ENCODE measurements at regions not wholly inside any gene's neighbourhood (a gene's known extent, or its start where the extent isn't known, plus 50 kb on each side); places are given as distances from the start of the nearest gene placed in this dataset.

DNA sequence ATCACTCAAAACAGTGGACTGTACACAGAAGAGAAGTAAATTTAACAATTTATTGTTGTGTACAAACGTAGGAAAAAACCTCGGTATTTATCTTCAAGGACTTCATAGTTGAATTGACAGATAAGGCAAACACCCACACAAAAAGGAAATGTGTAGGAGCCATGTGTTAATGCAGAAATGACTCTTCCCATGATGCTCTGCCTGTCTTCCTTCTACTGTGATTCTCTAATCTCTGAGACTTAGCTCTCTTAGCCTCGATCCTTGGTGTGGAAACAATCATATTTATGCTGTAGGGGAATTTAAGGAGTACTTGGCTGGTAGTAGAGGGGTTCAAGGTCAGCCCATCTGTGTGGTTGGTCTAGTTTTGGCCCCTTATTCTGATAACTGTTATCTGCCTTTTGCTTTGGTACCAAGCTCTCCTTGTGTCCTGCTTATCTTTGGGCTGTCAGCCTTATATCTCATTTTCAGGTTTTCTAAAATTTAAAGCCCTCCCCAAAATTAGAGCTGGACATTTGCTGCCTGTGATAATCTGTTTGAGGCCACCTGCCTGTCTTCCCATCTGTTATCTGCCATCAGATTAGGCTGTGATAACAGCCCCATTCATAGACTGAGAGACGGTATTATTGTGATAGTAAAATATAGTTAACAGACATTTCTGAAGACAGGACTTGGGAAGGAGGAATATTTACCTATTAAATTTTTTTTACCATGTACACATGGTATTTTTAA lies 81.7 kb downstream of the GPR85 start:
- H3K27ac ChIP-seq = no peak overlapping the region
- TF ChIP-seq ZFX (IDR thresholded peaks at IDR 0.05) = no peak
- TF ChIP-seq, protein P1, sequence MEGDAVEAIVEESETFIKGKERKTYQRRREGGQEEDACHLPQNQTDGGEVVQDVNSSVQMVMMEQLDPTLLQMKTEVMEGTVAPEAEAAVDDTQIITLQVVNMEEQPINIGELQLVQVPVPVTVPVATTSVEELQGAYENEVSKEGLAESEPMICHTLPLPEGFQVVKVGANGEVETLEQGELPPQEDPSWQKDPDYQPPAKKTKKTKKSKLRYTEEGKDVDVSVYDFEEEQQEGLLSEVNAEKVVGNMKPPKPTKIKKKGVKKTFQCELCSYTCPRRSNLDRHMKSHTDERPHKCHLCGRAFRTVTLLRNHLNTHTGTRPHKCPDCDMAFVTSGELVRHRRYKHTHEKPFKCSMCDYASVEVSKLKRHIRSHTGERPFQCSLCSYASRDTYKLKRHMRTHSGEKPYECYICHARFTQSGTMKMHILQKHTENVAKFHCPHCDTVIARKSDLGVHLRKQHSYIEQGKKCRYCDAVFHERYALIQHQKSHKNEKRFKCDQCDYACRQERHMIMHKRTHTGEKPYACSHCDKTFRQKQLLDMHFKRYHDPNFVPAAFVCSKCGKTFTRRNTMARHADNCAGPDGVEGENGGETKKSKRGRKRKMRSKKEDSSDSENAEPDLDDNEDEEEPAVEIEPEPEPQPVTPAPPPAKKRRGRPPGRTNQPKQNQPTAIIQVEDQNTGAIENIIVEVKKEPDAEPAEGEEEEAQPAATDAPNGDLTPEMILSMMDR (conservative IDR thresholded peaks at IDR 0.05) = no peak

DNA sequence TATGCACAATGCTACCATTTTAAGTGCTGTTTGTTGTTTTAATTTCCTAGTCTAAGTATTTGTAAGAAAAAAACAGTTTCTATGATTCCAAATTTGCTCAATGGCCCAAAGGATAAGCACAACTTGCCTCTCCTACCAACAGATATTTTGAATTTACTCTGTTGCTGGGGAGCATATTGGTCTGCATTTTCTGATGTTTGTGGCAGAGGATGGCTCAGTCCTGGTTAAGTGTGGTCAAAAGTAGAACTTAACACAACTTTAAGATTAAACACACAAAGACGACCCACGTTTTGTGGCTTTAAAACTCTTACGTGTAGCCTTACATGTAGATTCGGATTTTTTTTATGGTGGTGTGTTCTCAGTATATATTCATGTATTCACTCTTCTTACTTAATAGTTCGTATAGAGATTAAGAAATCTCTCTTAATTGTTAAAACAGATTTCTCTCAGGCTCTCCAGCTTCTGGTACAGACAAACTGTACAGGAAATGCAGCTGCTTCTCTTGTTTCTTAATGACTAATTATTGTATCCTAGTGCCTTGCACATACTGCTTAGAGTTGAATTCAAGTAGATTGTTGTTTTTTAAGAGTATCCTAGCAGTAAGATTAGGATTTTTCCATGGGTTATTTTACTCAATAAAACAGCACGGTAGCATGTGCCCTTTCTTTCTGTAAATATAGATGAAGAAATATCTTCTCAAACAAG lies 86.2 kb downstream of the GPR85 start:
- TF ChIP-seq, protein P1 (conservative IDR thresholded peaks at IDR 0.05) = no peak
- TF ChIP-seq ZFX (IDR thresholded peaks at IDR 0.05) = no peak
- H3K27ac ChIP-seq = no peak overlapping the region

DNA sequence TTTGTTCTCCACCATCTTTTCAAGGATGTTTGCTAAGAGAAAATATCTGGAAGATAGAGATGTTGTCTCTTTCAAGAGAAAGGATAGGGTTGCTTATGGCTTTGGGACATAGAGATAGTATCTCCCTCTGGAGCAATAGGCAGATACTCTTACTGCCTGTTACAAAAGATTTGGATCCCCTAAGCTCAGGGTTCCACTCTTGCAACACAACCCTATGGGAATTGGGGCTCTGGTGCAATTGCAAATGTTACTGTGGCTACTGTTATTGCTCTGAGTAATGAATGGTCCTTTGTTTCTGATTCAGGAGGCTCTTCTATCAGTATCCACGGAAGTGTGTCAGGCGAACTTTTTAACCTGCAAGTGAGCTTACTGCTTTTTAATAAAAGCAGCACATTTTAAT lies 88.8 kb downstream of the GPR85 start:
- H3K27ac ChIP-seq = no peak overlapping the region
- no peak for TF ChIP-seq ZFX (IDR thresholded peaks at IDR 0.05)
- TF ChIP-seq, protein P1 (conservative IDR thresholded peaks at IDR 0.05) = no peak

DNA sequence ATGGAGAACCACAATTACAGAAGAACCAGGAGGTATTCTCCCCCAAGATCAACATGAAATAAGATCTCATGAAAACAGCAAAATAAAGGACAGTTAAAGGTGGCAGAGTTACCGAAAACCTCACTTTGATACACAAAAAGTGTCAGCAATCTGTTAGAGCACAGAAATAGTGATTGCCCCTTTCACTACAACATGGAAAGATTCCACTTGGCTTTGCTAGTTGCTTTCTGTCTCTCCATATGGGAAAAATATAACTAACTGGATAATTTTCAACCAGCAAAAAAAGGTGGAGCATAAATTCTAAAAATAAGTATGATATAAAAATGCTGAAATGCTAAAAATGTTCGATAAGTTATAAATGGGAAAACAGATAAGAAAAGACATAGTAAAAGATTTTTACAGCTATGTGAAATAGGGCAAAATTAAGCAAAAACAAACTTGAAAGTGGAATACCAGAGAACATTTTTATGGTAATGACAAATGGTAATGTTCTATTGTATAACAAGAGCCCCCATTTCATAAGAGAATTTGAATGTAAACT lies 90.2 kb downstream of the GPR85 start:
- no peak overlapping the region for H3K27ac ChIP-seq
- no peak for TF ChIP-seq ZFX (IDR thresholded peaks at IDR 0.05)
- TF ChIP-seq, protein P1 (conservative IDR thresholded peaks at IDR 0.05) = no peak

DNA sequence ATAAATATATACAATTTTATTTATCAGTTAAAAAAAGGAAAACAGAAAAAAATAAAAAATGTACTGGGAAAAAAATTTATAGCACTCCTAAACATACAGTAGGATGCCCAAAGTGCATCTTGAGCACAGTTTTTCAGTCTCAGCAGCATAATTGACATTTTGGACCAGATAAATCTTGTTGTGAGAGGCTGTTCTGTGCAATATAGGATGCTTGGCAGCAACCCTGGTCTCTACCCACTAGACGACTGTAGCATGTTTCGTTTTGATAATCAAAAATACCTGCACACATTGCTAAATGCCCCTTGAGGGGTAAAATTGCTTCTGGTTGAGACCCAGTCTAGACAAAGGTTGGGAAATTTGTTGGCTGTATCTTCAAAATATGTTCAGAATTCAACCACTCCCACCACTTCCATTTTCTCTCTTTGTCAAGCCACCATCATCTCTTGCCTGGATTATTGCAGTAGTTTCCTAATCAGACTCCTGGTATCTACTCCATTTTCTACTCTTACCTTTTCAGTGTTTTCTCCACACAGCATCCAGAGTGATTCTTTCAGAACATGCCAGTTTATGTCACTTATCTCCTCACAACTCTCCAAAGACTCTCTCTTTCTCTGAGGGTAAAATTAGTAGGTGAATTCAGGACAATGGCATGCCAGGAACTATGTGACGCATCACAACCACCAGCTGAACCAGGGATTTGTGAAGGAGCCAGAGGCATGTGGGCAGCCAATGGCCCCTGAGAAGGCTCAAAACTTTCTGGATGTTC lies 91.4 kb downstream of the GPR85 start:
- TF ChIP-seq, protein P1 (conservative IDR thresholded peaks at IDR 0.05) = no peak
- no peak for TF ChIP-seq ZFX (IDR thresholded peaks at IDR 0.05)
- no peak overlapping the region for H3K27ac ChIP-seq

DNA sequence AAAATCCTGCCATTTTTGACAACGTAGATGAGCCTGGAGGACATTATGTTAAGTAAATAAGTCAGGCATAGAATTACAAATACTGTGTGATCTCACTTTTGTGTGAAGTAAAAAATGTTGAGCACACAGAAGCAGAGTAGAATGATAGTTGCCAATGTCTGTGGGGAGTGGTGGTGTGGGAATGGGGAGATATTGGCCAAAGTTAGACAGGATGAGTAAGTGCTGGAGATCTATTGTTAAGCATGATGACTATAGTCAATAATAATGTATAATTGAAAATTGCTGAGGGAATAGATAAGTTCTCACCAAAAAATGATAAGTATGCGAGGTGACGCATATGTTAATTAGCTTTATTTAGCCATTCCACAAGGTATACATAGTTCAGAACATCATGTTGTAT lies 92.0 kb downstream of the GPR85 start:
- H3K27ac ChIP-seq = no peak overlapping the region
- no peak for TF ChIP-seq ZFX (IDR thresholded peaks at IDR 0.05)
- TF ChIP-seq, protein P1 (conservative IDR thresholded peaks at IDR 0.05) = no peak

Measured in C4-2B (cell line).